Glomerular endothelial cell (primary cell): ENCODE measurements at regions not wholly inside any gene's neighbourhood (a gene's known extent, or its start where the extent isn't known, plus 50 kb on each side); places are given as distances from the start of the nearest gene placed in this dataset.

Source experiments
- DNase-seq: peaks from one replicate; pipeline ENCODE4 v3.0.0-alpha.2; 2011; ENCODE audit warnings: low read depth, low spot score; ENCODE audit errors: extremely low read depth

GRCh38 chr3:82773207-82773606 is 1011.8 kb upstream of the GBE1 start:
- DNase-seq, result no peak

- DNase-seq, result no peak
These were observed 1003.1 kb upstream of the GBE1 start for GRCh38 chr3:82764521-82764920.

GRCh38 chr3:82761858-82762257 is 1000.4 kb upstream of the GBE1 start:
- no peak for DNase-seq

- DNase-seq, result no peak
These were observed 984.1 kb upstream of the GBE1 start for GRCh38 chr3:82745544-82745943.

GRCh38 chr3:82743196-82743595 is 981.8 kb upstream of the GBE1 start:
- DNase-seq, result no peak

GRCh38 chr3:82741346-82741745 is 979.9 kb upstream of the GBE1 start:
- no peak for DNase-seq

GRCh38 chr3:82739390-82739789 is 977.9 kb upstream of the GBE1 start:
- DNase-seq, result no peak

- DNase-seq, result no peak
These were observed 975.3 kb upstream of the GBE1 start for GRCh38 chr3:82736696-82737277.

GRCh38 chr3:82715091-82715856 is 953.8 kb upstream of the GBE1 start:
- no peak for DNase-seq

GRCh38 chr3:82707035-82707434 is 945.6 kb upstream of the GBE1 start:
- DNase-seq, result no peak

GRCh38 chr3:82685761-82686160 is 924.3 kb upstream of the GBE1 start:
- DNase-seq, result no peak

- no peak for DNase-seq
These were observed 915.0 kb upstream of the GBE1 start for GRCh38 chr3:82676356-82677026.

GRCh38 chr3:82672966-82673365 is 911.5 kb upstream of the GBE1 start:
- no peak for DNase-seq

GRCh38 chr3:82671466-82671865 is 910.0 kb upstream of the GBE1 start:
- no peak for DNase-seq

GRCh38 chr3:82654708-82655107 is 893.3 kb upstream of the GBE1 start:
- DNase-seq, result no peak

GRCh38 chr3:82643948-82644347 is 882.5 kb upstream of the GBE1 start:
- DNase-seq, result no peak

- DNase-seq, result no peak
These were observed 880.3 kb upstream of the GBE1 start for GRCh38 chr3:82641701-82642100.

GRCh38 chr3:82640254-82640653 is 878.8 kb upstream of the GBE1 start:
- DNase-seq, result no peak

- DNase-seq, result no peak
These were observed 876.1 kb upstream of the GBE1 start for GRCh38 chr3:82637574-82637973.

GRCh38 chr3:82636177-82636576 is 874.7 kb upstream of the GBE1 start:
- DNase-seq, result no peak

- no peak for DNase-seq
These were observed 871.9 kb upstream of the GBE1 start for GRCh38 chr3:82633319-82633718.

GRCh38 chr3:82629937-82630336 is 868.5 kb upstream of the GBE1 start:
- DNase-seq, result no peak
